GM18499 (cell line): ENCODE measurements at regions not wholly inside any gene's neighbourhood (a gene's known extent, or its start where the extent isn't known, plus 50 kb on each side); places are given as distances from the start of the nearest gene placed in this dataset.

ENCODE experiments used
- ATAC-seq: cut with Tn5 transposase; IDR thresholded peaks from one replicate; pipeline ENCODE4 v1.9.1; 2021; ENCODE audit warnings: moderate number of reproducible peaks; ENCODE audit not compliant: insufficient read depth, unreplicated experiment

DNA sequence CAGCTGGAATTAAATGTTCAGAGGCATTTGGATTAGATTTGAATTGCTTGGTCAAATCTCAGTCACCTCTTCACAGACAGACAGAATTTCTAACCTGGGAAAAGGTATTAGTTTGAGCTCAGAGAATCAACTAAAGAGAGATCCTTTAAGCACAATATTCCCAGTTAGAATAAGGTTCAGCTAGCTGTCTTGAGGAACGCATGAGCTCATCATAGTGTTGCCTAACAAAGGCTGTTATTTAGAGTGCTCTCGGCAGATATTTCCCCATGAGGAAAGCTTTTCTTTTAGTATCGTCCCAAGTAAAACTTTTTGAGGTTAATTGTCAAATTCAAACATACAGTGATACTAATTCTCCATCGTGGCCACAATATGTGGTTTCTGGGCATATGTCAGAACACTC lies 269.9 kb downstream of the HLX start:
- no peak for ATAC-seq

DNA sequence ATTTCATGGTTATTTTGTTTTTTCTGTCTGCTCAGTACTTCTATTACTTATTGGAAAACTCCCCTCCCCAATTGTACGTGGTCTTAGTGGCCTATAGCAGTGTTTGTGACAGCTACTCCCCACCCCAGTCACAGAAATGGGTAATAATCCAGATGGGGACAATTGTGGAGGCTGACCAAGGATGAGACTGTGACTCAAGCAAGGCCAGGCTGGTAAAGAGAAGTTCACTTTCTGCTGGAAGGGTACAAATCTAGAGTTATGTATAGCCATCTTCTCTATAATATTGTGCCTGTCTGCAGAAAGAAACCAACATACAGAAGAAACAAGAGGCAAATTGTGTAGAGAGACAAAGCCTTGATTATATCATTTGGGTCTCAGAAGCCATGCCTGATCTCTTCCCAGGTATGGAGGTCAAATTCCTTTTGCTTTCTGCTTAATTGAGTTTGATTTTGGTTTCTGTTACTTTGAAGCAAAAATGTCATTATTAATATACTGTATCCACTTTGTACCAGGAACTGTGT lies 270.4 kb downstream of the HLX start:
- no peak for ATAC-seq

DNA sequence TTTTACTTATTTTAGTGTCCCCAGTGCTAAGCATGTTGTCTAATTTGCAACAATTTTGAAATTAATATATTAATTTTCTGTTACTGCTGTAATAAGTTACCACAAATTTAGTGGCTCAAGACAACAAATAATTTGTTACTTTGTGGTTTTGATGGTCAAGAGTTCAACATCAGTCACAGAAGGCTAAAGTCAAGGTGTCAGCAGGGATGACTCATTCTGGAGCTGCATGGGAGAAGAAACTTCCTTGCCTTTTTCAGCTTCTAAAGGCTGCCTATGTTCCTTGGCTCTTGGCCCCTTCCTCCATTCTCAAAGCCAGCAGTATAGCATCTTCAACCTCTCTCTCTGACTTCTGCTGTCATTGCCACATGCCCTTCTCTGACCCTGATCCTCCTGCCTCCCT lies 271.8 kb downstream of the HLX start:
- ATAC-seq: no peak

DNA sequence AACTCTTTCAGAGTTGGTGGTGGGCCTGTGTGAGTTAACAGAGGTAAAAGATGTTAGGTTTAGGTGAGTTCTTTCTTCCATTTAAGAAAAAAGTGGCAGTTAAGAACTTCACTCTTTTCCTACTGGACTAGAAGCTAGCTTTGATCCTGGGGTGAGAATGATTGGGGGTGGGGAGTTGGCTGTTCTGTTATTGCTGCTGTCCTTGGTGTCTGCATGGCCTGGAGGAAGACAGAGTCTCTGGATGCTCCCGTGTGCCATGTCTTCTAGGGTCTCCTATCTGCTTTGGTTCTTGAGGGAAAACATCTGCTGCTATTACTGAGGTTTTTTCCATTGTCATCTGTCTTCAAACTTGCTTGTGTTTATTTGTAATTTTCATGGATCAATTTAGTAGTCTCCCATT lies 275.7 kb downstream of the HLX start:
- no peak for ATAC-seq

DNA sequence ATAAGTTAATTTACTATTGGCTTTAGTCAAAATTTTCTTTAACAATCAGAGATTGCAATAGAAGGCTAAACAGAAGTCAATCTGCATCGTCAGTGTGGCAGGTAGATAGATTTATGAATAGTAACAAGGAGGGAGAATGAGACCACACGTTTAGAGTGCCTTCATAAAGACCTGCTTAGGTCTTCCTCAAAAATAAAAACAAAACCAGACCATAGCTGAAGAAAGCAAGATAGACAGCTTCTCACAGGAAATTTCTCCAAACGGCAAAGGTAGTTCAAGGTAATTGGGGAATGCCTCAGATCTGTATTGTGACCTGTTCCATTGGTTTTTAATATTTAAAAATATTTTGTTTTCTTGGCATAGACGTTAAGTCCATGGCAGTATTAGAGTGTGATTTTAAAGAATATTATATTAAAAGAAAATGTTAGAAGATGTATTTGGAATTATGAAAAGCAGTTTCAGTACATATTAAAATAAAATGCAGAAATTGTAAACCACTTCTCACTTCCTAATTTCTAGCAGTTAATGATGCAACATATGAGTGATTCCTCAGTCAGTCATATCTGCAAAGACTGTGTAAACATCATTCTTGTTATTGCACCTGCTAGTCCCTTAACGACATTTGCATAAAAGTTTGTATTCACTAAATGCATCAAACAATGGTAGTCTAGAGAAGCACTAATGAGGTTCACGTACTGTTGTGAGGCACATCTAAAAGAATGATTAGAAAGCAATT lies 278.0 kb downstream of the HLX start:
- ATAC-seq: peak; percentile 77

DNA sequence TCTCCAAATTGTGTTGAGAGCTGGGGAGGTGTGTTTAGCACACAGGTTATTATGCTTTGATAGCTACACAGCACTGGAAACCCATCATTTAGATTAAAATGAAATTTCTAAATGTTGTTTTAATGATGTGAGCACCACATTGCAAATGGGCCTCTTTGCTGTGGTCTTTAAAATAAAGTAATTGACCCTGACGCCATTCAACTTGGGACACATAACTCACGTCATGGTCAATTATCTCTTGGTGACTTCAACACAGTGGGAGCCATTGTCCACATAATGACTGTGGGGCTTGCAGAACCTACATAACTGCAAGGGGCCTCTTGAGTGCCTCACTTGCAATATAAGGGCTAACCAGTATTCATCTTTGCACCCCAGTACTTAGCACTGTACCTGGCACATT lies 280.4 kb downstream of the HLX start:
- ATAC-seq: no peak

DNA sequence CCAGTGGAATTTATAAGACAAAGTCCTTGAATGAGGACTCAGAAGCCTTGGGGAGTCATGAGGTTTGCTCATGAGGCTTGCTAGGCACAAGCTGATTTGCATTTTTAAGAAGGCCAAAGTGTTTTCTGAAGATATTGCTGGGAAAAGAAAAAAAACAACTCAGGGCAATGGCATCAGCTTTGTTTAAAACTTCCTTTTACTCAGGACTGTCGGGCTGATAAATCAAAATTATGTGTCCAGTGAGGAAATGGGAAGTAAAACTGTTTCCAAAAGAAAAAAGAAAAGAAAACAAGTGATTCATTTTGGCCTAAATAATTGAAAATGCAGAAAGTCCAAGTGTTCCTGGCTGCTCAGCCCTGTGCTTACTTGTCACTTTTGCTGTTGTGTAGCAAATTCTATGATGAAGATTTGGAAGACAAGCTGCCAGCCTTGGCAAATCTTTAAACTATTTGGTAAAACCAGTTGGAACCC lies 282.4 kb downstream of the HLX start:
- no peak for ATAC-seq

DNA sequence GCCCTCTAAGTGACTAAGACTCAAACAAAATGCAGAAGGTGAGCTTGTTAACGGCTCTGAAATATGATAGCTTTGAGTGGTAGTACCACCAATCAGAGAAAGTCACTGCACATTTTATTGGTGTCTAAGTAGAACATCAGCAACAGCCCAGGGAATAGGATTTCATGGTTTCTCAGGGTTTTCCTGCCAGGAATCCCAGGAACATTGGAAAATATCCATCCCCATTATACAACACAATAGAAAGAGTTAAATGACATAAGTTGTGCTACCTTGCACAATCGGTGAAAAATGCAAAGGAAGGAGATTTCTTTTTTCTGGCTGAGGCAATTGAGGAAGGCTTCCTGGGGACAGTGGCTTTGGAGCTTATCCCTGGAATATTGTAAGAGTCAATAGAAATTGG lies 283.1 kb downstream of the HLX start:
- no peak for ATAC-seq

DNA sequence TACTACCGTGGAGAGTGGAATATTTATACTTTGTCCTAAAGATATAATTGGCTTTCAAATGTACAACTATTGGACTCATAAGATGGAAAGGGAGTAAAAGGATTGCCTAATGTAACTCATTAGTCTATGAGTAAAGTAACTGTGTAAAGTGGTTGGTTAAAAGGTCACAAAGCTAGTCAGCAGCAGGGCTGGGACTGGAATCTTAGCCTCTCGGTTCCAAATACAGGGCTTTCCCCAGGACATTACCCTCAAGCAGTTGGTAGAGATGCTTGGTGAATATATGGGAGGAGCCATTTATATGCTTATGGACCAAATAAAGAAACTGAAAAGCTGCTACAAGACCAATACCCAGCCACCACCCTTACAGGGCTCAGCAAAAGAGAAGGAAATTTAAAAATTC lies 283.7 kb downstream of the HLX start:
- no peak for ATAC-seq

DNA sequence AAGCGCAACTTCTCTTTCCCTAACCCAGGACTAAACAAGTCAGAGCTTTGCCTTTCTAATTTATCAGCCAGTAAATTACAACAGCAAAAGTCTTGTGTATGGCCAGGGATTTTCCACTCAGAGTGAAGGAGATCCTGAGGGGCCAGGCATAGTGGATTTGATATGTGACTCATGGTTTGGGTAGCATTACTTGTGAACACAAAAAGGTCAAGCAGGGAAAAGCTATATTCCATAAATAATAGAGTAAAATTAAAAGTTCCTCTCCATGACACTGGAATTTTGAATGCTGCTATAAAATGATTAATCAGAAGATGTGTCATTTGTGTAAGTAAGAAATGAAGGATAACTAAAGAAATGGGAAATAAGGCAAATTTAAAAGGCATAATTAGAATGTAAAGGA lies 284.8 kb downstream of the HLX start:
- no peak for ATAC-seq

DNA sequence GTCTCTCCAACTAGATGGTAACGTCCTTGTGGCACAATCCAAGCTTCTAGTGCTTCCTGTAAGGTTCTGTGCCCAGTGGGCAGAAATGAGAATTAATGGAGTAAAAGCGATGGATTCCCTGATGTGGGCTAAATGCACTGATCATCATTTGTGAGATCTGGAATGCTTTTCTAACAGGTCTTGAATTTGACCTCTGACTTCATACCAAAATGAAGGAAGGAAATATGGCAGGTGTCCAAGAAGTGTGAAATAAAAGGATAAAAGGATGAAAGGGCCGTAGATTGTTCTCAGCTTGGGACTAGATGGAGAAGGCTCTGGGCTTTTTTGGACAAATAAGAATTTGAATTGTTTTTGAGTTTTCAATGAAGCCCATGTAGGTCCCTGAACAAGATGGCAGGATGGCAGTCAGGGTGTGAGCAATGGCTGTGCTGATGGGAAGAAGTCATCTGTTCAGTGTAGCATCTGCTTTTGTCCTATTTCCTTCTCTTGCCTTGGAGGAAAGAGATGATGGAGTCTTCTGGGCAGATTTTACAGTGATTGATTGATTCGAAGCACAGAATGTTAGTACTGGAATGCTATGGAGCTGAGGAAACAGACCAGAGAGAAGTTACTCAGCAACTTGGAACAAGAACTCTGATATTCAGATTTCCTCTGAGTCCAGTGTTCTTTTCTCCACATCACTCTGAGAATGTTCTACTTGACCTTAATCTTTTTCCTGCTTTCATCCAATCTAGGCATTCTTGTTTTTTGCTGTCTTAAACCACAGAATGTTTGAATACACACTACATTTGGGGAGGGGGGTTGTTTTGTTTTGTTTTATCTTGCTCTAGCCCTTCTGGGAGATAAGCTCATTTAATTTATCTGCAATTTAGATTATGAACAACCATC lies 286.0 kb downstream of the HLX start:
- ATAC-seq: no peak

DNA sequence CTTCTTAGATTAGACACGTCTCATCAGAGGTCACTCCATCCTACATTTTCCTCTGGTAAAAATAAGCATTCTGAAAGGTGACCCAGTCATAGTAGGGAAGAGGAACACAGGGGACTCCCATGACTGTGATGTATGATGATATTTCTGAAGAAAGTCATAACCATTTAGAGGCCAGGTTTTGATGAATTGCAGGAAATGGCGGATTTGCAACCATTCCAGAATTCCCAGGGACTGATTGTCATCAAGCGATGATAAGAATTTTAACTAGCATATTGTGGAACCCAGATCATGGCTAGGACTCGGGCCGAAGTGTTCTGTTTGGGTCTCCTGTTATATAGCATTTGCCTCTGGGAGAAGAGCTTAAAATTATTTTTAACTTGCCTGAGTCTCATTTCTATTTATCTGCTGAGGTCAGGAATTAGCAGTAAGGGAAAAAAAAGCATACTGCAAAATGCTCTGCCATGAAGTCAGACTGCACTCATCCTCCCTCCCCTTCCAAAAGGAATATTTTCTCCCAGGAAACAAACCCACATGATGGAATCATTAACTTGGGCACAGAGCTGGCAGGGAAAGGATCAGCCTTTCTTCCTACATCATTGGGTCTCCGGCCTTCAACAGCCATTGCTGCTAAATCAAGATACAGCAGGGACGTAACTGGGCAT lies 286.7 kb downstream of the HLX start:
- ATAC-seq: no peak

DNA sequence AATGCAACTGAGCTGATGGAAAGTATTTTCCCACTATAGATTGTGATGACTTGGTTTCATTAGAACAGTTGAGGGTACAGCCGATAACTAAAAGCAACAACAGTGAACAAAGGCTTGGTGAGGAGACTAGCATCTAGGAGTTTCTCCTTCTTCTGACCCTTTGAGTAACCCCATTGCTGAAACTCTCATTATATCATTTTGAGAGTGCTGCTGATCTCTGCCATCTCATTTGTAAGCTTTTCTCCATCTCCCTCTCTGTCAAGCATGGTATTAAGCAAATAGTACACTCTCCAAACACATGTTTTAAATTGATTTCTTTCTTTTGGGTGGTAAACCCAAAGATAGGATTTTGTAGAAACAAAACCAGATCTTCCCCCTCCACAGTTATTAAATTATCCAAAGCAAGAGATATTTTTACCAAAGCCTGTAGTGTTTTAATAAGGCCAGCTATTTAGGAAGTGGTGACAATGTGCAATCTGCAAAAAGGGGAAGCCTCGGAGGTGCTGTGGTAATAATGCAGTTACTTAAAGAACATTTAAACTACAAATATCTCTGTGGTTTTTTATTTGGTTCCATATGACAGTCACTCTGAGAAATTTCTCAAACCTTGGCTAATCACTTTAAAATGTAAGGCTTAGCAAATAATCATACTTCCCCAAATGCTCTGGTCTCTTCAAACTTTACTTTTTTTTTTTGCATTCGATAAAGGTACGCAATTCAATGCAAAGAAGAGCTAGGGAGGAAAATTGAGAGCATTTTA lies 287.5 kb downstream of the HLX start:
- peak; percentile 88 for ATAC-seq

DNA sequence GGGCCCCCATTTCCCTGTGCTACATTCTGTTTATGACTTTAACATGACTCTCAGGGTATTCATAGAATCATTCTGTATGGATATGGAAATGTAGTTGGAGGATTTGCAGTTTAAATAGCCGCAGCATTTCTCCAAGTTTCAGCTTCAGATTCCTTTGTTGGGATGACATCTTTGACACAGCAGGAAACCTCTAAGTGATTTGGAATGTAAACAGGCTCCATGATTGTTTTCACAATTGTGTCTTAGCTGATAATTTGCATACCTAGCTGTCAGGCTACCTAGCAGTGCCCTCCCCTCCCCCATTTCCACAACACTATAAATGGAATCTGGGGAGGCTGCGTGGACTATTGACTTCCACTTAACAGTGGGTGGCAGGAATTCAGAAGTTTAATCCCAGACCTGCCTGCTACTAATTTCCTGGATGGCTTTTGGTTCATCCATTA lies 290.2 kb downstream of the HLX start:
- no peak for ATAC-seq

DNA sequence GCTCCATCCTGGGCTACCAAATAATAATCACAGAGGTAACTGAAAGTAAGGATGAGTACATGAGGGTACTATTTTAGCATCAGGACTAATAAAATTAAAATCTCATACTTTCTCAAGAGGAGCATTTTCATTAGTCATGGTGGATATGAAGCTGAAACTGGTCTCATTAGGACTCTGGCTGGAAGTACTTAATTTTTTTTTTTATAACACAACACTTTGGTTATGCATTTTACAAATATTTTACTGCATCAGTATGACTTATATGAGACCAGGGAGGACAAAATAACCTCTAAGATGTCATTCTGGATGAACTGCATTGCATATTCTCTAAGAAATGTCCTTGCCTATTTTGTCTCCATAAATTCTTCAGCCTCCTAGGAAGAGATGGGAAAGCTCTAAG lies 290.9 kb downstream of the HLX start:
- no peak for ATAC-seq

DNA sequence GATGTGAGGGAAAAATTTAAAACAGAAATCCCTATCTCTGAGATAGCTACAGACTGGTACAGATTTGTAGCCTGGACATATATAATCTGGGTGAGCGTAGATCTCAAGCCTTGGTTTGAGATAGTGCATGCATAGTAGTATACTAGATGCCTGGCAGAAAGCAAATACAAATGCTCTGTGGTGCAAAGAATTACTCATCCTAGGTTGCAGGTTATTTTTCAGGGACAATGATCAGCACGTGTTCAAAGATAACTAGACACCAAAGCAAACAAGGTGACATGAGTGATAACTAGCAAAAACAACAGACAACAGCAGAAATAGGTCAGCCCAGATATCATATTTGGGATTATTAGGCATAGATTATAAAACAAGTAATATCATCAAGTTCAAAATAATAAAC lies 292.5 kb downstream of the HLX start:
- ATAC-seq: no peak

DNA sequence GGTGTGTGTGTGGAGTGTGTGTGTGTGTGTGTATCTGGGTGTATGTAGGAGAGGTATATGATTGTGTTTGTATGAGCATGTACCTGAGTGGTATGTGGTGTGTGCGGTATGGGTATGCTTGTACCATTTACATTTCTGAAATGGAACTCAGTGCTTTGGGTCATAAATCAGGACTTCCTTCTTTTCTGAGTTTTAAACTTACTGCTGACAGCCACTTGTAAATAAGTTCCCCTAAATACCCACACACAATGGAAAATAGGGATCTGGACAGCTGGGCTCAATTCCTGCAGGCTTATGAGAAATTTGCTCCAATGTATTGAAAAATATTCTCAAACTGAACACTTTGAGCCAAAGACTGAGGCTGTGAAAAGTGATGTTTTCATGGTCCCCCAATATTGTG lies 293.6 kb downstream of the HLX start:
- ATAC-seq: no peak

DNA sequence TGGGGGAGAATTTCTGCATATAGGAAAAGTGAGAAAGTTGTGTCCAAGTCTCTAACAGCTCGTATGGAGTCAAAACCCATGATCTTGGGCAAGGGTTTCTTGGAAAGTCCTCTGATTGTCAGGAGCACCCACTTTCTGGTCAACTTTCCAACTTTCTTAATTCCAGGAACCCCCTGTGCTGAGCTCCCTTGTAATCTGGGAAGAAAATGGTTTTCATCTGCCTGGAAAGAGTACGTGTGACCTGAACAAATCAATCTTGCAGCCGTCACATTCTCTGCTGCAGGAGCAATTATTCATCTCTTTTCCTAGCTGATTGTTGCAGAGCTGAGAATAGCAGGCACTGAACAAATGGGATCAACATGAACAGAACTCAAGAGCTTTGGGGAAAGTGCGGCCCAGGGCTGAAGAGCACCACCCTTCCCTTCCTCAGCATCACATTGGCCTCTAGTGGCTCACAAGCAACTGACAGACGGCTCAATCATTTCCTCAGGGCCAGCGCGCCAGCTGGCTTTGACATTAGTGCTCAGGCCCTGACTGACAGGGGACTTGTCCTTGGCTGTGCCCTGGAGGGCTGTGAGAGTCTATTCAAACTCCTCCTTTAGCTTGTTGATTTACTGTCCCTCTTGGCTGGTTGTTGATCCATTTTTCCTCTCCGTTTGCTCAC lies 295.2 kb downstream of the HLX start:
- ATAC-seq: no peak

DNA sequence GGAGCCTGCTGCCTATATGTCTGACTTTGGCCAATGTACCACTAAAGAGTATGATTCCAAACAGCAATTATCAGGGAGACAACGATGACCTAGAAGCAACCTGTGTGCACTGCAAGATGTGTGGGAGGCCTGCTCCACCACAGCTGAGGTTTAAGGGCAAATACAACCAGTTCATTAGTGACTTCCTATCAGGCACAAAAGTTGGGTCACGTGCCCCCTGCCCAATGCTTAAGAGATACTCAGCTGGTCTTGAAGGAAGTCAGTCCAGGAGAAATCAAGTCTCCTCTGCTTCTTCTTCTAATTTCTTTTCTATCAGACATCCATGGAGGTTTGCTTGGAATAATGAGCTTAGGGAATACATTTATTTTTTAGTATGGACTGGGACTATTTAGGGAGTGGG lies 296.0 kb downstream of the HLX start:
- ATAC-seq: no peak
